Right renal pelvis (tissue), 4 donors: ENCODE measurements at regions not wholly inside any gene's neighbourhood (a gene's known extent, or its start where the extent isn't known, plus 50 kb on each side); places are given as distances from the start of the nearest gene placed in this dataset.
A peak's percentile ranks its signal among the peaks of the same experiment; 100 is the strongest.

ENCODE experiments used
- DNase-seq, 4 donors: peaks; one replicate each; pipeline ENCODE4 v3.0.0-alpha.2; 2013; ENCODE audit warnings: low read depth in 4 of 4, low spot score in 3 of 4, missing footprints in 1 of 4

GRCh38 chr3:21152555-21152954 lies 598.5 kb downstream of the ZNF385D start:
- no peak for DNase-seq

GRCh38 chr3:21142949-21143348 lies 608.1 kb downstream of the ZNF385D start:
- no peak for DNase-seq

- DNase-seq, result no peak
Observed at GRCh38 chr3:21142031-21142430, 609.0 kb downstream of the ZNF385D start.

GRCh38 chr3:21140785-21141184 lies 610.2 kb downstream of the ZNF385D start:
- DNase-seq, result no peak

GRCh38 chr3:21138085-21138484 lies 612.9 kb downstream of the ZNF385D start:
- DNase-seq, result no peak

GRCh38 chr3:21132896-21133295 lies 618.1 kb downstream of the ZNF385D start:
- DNase-seq, result no peak

- DNase-seq, result no peak
Observed at GRCh38 chr3:21120826-21121225, 630.2 kb downstream of the ZNF385D start.

GRCh38 chr3:21117370-21117769 lies 633.6 kb downstream of the ZNF385D start:
- no peak for DNase-seq

GRCh38 chr3:21109056-21109455 lies 642.0 kb downstream of the ZNF385D start:
- DNase-seq, result no peak

- DNase-seq, result no peak
Observed at GRCh38 chr3:21105784-21106183, 645.2 kb downstream of the ZNF385D start.

- DNase-seq, result no peak
Observed at GRCh38 chr3:21100656-21101359, 650.2 kb downstream of the ZNF385D start.

GRCh38 chr3:21094686-21095085 lies 656.3 kb downstream of the ZNF385D start:
- DNase-seq, result no peak

GRCh38 chr3:21073561-21073960 lies 677.4 kb downstream of the ZNF385D start:
- no peak for DNase-seq

GRCh38 chr3:21067031-21067813 lies 683.8 kb downstream of the ZNF385D start:
- DNase-seq, result peak in 3 of 4 donors; percentile 16 to 27 (median 27)

- DNase-seq, result peak in 3 of 4 donors; percentile 6 to 10 (median 7)
Observed at GRCh38 chr3:21062831-21063294, 688.1 kb downstream of the ZNF385D start.

- no peak for DNase-seq
Observed at GRCh38 chr3:21059404-21059803, 691.6 kb downstream of the ZNF385D start.

GRCh38 chr3:21056293-21056692 lies 694.7 kb downstream of the ZNF385D start:
- DNase-seq, result no peak

- no peak for DNase-seq
Observed at GRCh38 chr3:21055015-21055414, 696.0 kb downstream of the ZNF385D start.

GRCh38 chr3:21054064-21054463 lies 696.9 kb downstream of the ZNF385D start:
- DNase-seq, result no peak

- no peak for DNase-seq
Observed at GRCh38 chr3:21049334-21050062, 701.5 kb downstream of the ZNF385D start.

- no peak for DNase-seq
Observed at GRCh38 chr3:21043139-21043538, 707.9 kb downstream of the ZNF385D start.
